GM12865 (cell line): ENCODE measurements at regions not wholly inside any gene's neighbourhood (a gene's known extent, or its start where the extent isn't known, plus 50 kb on each side); places are given as distances from the start of the nearest gene placed in this dataset.

Experiments
- DNase-seq: peaks from one replicate; pipeline ENCODE4 v3.0.0; 2010; ENCODE audit warnings: low read depth
- H3K4me3 ChIP-seq: 2 replicates; pipeline ENCODE4 v1.5.1; 2011; ENCODE audit warnings: mild to moderate bottlenecking, low read depth, low read length, control low read depth
- TF ChIP-seq, protein P1 (sequence below): IDR thresholded peaks from 2 replicates; pipeline ENCODE4 v1.5.1; 2011; ENCODE audit warnings: low read length, control low read depth, low read depth, inconsistent platforms; ENCODE audit not compliant: insufficient read depth; ENCODE audit errors: missing control alignments

DNA sequence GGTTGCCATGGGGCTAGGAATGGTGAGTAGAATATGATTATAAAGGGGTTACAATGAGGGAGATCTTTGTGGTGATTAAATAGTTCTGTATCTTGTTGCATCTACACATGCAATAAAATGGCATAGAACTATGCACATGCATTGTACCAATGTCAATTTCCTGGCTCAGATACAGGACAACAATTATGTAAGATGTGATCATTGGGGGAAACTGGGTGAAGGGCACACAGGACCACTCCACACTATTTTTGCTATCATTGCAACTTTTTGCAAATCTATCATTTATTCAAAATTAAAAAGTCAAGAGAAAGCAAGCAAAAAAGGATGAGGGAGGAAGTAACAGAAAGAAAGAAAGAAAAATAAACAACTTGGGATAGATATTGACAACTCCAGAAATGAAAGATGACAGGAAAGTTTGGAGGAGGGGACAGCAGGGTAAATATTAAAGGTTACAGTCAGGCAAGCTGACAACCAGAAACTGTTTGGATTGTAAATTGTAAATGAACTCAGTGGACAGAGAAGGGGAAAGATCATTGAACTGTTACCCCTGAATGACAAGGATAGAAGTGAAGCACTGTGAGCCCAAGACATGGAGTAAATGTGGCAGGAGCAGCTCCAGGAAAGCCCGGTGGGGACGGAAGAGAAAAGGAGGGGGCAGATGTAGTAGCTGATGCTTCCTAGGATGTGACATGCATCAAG, 499.6 kb upstream of the JARID2 start:
- no peak overlapping the region for H3K4me3 ChIP-seq
- TF ChIP-seq, protein P1, sequence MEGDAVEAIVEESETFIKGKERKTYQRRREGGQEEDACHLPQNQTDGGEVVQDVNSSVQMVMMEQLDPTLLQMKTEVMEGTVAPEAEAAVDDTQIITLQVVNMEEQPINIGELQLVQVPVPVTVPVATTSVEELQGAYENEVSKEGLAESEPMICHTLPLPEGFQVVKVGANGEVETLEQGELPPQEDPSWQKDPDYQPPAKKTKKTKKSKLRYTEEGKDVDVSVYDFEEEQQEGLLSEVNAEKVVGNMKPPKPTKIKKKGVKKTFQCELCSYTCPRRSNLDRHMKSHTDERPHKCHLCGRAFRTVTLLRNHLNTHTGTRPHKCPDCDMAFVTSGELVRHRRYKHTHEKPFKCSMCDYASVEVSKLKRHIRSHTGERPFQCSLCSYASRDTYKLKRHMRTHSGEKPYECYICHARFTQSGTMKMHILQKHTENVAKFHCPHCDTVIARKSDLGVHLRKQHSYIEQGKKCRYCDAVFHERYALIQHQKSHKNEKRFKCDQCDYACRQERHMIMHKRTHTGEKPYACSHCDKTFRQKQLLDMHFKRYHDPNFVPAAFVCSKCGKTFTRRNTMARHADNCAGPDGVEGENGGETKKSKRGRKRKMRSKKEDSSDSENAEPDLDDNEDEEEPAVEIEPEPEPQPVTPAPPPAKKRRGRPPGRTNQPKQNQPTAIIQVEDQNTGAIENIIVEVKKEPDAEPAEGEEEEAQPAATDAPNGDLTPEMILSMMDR: no peak
- no peak for DNase-seq

DNA sequence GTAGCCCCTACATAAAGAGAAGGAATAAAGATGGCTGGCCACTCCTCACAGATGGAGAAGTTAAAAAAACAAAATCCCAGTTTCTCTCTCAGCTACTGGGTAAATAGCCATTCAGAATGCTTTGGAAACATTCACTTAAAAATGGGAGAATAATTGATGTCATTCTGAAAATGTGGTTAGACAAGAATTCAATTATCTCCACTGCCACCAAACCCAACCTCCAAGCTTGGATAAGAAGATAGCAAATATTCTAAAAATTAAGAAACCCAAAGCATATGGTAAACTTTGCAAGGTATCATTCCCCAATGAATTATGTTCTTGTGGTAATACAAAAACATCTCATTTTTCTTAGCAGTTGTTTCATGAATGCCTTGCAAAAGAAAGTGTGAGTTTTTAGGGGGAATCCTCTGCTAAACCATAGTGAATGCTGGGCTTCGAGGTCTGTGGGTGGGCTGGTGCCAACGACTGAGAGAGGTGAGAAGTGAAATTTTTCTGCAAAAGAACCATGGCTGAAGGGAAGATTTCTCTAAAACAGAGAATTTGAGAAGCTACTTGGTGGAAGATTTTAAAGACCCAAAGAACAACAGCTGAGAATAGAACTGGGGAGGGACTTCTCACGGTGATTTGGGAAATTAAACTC, 497.9 kb upstream of the JARID2 start:
- H3K4me3 ChIP-seq: no peak overlapping the region
- DNase-seq: peak; percentile 39
- TF ChIP-seq, protein P1: no peak

DNA sequence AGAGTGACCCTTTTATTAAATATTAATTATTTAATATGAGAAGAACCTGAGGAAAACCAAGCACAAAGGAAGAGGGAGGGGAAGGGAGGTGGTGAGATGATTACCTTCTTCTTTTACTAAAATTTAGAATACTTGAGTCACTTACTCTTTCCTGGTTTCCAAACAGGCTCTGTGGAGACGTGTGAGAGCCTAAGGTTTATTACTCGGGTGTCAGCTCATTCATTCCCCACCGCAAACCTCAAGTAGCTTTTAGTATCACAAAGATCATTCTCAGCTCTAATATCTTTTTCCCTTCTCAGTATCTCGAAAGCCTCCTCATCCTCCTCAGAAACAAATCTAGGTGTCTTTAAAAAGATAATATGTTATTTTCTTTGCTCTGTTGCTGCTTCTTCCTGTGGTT, 497.2 kb upstream of the JARID2 start:
- TF ChIP-seq, protein P1: no peak
- peak; percentile 73 for DNase-seq
- no peak overlapping the region for H3K4me3 ChIP-seq

DNA sequence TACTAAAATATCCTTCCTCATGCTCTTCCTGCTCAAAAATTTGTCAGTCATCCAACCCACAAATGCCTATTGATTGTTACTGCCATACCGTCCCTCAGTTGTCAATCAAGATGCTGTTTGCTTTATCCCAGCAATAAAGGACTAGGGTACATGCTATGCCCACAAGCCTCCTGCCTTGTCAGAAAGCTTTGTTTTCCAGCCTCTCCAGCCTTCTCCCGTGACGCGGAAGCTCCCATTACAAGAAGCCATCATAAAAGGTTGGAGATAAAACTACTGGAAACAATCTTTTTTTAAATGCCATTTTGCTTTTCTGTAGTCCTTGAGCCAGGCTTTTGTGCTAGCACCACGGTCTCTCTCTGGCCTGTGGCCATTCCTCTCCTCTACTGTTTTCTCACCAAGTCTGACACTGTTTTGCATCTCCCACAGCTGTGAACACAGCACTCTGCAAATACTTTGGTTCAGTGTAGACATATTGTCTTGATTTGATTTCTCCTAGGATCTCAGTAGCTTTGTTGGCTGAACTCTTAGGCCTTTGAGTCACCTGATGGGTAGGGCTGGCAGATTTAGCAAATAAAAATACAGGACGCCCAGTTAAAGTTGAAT, 495.7 kb upstream of the JARID2 start:
- no peak overlapping the region for H3K4me3 ChIP-seq
- TF ChIP-seq, protein P1: no peak
- no peak for DNase-seq

DNA sequence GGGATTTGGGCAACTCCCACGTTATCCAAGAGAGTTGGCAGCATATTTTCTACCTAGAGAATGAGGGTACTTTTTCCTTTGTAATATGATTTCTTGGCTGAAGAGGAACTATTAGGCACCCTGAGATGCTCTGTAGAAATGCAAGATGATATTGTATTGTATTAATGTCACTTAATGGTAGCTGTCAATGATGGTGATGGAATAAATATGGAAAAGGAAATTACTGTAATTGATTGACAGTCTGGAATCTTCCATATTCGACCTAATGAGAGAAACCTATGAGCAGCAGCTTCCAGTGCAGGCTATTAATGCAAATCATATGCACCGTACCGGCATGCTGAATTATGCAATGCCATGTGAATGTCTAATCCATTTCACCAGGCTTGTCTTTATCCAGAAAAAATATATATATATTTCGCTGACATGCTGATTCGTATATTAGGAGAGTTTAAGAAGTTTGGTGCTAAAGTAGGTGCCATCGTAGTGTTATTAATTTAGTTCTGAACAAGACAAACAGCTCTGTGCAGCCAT, 494.2 kb upstream of the JARID2 start:
- DNase-seq: no peak

DNA sequence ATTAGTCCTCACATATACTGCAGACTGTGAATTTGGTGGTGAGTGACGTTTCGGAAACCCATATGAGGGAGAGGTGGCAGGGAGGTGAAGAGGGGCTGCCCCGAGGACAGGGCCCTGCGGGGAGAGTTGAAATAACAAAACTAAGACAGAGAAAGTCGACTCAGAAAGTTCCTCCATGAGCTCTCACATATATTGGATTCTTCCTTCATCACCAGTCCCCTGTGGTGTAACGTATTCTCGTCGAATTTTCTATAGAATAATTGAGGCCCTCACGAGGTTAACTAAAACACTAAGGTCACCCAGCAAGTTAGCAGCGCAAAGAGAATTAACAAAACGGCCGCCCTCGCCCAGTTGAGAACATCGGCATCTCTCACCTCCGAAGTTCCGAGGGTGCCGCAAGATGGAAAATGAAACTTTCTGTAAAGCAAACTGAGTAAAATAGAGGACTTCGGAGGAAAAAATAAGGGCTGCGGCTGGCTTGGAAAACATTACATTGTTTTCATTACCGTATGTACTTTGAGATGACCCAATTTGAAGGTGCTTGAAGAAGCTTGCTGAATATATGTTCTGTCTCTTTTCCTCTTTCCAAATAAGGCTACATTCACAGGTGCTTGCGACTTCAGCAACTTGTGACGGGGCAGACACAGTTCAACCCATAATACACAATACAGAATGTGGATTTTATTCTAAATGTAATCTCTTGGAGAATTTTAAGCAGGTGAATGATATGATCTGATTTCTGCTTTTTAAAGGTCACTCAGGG, 490.9 kb upstream of the JARID2 start:
- DNase-seq: peak; percentile 69
- peak overlapping the region; percentile 9; the same call in 1 of the 2 replicates for H3K4me3 ChIP-seq
- TF ChIP-seq, protein P1: no peak

More for the DNA sequence above, 494.2 kb upstream of the JARID2 start:
- TF ChIP-seq, protein P1: no peak
- H3K4me3 ChIP-seq: no peak overlapping the region
